Neural progenitor cell (in vitro differentiated cells): ENCODE measurements at regions not wholly inside any gene's neighbourhood (a gene's known extent, or its start where the extent isn't known, plus 50 kb on each side); places are given as distances from the start of the nearest gene placed in this dataset.

Experiments
- CTCF ChIP-seq: fragments of 200-600 bp; sonication (generic); IDR thresholded peaks from 2 replicates; pipeline ENCODE4 v1.5.1; 2017; ENCODE audit warnings: antibody characterized with exemption, mild to moderate bottlenecking
- EZH2 ChIP-seq: fragments of 200-600 bp; sonication (generic); IDR thresholded peaks from 2 replicates; pipeline ENCODE4 v1.6.1; 2017; ENCODE audit warnings: antibody characterized with exemption, mild to moderate bottlenecking, moderate library complexity
- EZH2phosphoT487 ChIP-seq: fragments of 200-600 bp; sonication (generic); IDR thresholded peaks from 2 replicates; pipeline ENCODE4 v1.6.1; 2017; ENCODE audit warnings: antibody characterized with exemption

GRCh38 chr3:193890016-193890897 is 245.7 kb upstream of the HES1 start:
- no peak for TF ChIP-seq CTCF
- no peak for TF ChIP-seq EZH2phosphoT487
- TF ChIP-seq EZH2, result no peak
